IMR-90 (cell line): ENCODE measurements at regions not wholly inside any gene's neighbourhood (a gene's known extent, or its start where the extent isn't known, plus 50 kb on each side); places are given as distances from the start of the nearest gene placed in this dataset.

Source experiments
- ATAC-seq: fragments of 200-7000 bp; cut with Tn5 transposase; 2 replicates; pipeline ENCODE4 v1.9.1; 2020; ENCODE audit warnings: low read depth, mild to moderate bottlenecking, moderate library complexity
- BruUV-seq: library from RNA; stranded (reverse); fragments of 400-500 nt; replicated peaks from 2 replicates; lab custom pipeline; 2021; lab: Mats Ljungman, UMichigan
- CTCF ChIA-PET: fragments of 300-600 bp; formaldehyde crosslinking; extraction: SDS; loops from one replicate; lab custom pipeline; 2021; ENCODE audit warnings: antibody characterized with exemption; lab: Yijun Ruan, JAX
- POLR2A ChIA-PET: fragments of 300-600 bp; sonication (Branson Sonifier 250); formaldehyde crosslinking; loops from one replicate; lab custom pipeline; 2022; ENCODE audit warnings: antibody characterized with exemption; ENCODE audit not compliant: unreplicated experiment; lab: Charles Lee
- DNase-seq: peaks from one replicate; pipeline ENCODE4 v3.0.0; 2013
- H2AFZ ChIP-seq: replicated peaks from 2 replicates; pipeline ENCODE3; 2013; ENCODE audit warnings: low read length, mild to moderate bottlenecking; ENCODE audit not compliant: poor library complexity
- H2AK5ac ChIP-seq: 2 replicates; pipeline ENCODE4 v1.6.1; 2013; ENCODE audit warnings: low read depth, low read length, inconsistent platforms
- H2AK9ac ChIP-seq: replicated peaks from 2 replicates; pipeline ENCODE3; 2013; ENCODE audit warnings: mild to moderate bottlenecking, low read depth, low read length, moderate library complexity; ENCODE audit not compliant: poor library complexity
- H2BK120ac ChIP-seq: 2 replicates; pipeline ENCODE4 v1.6.1; 2013; ENCODE audit warnings: low read depth, low read length, inconsistent platforms
- H2BK15ac ChIP-seq: 3 replicates; pipeline ENCODE4 v1.6.1; 2013; ENCODE audit warnings: low read depth, low read length, inconsistent platforms
- H2BK20ac ChIP-seq: 2 replicates; pipeline ENCODE4 v1.6.1; 2013; ENCODE audit warnings: low read depth, mild to moderate bottlenecking, inconsistent platforms, low read length, moderate library complexity
- H2BK5ac ChIP-seq: 2 replicates; pipeline ENCODE4 v1.6.1; 2013; ENCODE audit warnings: mild to moderate bottlenecking, low read depth, low read length, inconsistent platforms; ENCODE audit not compliant: poor library complexity, severe bottlenecking
- H3K14ac ChIP-seq: replicated peaks from 2 replicates; pipeline ENCODE4 v1.6.1; 2013; ENCODE audit warnings: low read depth, low read length, inconsistent platforms
- H3K18ac ChIP-seq: 2 replicates; pipeline ENCODE4 v1.6.1; 2013; ENCODE audit warnings: low read depth, low read length, control low read depth
- H3K23ac ChIP-seq: 2 replicates; pipeline ENCODE4 v1.6.1; 2013; ENCODE audit warnings: low read depth, low read length, inconsistent platforms
- H3K27ac ChIP-seq: 2 replicates; pipeline ENCODE4 v1.5.1; 2013; ENCODE audit warnings: mild to moderate bottlenecking, control low read depth, low read length; ENCODE audit not compliant: insufficient read depth
- H3K27me3 ChIP-seq: 2 replicates; pipeline ENCODE4 v1.6.1; 2013; ENCODE audit warnings: low read length; ENCODE audit not compliant: control insufficient read depth, insufficient read depth
- H3K36me3 ChIP-seq: 2 replicates; pipeline ENCODE4 v1.6.1; 2013; ENCODE audit warnings: low read length, mixed read lengths; ENCODE audit not compliant: control insufficient read depth, insufficient read depth
- H3K4ac ChIP-seq: 2 replicates; pipeline ENCODE4 v1.6.1; 2013; ENCODE audit warnings: low read depth, low read length, inconsistent platforms
- H3K4me1 ChIP-seq: 2 replicates; pipeline ENCODE4 v1.6.1; 2013; ENCODE audit warnings: low read length, mixed read lengths; ENCODE audit not compliant: control insufficient read depth, insufficient read depth
- H3K4me2 ChIP-seq: 2 replicates; pipeline ENCODE4 v1.6.1; 2013; ENCODE audit warnings: low read depth, mild to moderate bottlenecking, control low read depth, low read length, moderate library complexity
- H3K4me3 ChIP-seq: 2 replicates; pipeline ENCODE4 v1.5.1; 2013; ENCODE audit warnings: low read depth, mild to moderate bottlenecking, control low read depth, low read length, moderate library complexity; ENCODE audit not compliant: insufficient read depth
- H3K56ac ChIP-seq: 2 replicates; pipeline ENCODE4 v1.6.1; 2013; ENCODE audit warnings: low read length, inconsistent platforms; ENCODE audit not compliant: insufficient read depth; ENCODE audit errors: extremely low read depth
- H3K79me1 ChIP-seq, 2 experiments: 2 replicates each; pipeline ENCODE4 v1.6.1; 2013; ENCODE audit warnings: low read length in 2 of 2, inconsistent platforms in 1 of 2, low read depth in 1 of 2
- H3K9ac ChIP-seq: 2 replicates; pipeline ENCODE4 v1.6.1; 2013; ENCODE audit warnings: low read depth, low read length, control low read depth
- H3K9me1 ChIP-seq: 2 replicates; pipeline ENCODE4 v1.6.1; 2013; ENCODE audit warnings: low read length, inconsistent platforms; ENCODE audit not compliant: insufficient read depth
- H3K9me3 ChIP-seq: 2 replicates; pipeline ENCODE4 v1.6.1; 2013; ENCODE audit warnings: low read length; ENCODE audit not compliant: control insufficient read depth, insufficient read depth
- H4K20me1 ChIP-seq: 2 replicates; pipeline ENCODE4 v1.6.1; 2013; ENCODE audit warnings: low read length, inconsistent platforms; ENCODE audit not compliant: insufficient read depth
- H4K5ac ChIP-seq: 2 replicates; pipeline ENCODE4 v1.6.1; 2013; ENCODE audit warnings: mild to moderate bottlenecking, low read depth, low read length, control low read depth
- H4K8ac ChIP-seq, 2 experiments: 2 replicates each; pipeline ENCODE4 v1.6.1; 2013; ENCODE audit warnings: low read depth in 2 of 2, low read length in 2 of 2, control low read depth in 1 of 2, inconsistent platforms in 1 of 2
- H4K91ac ChIP-seq: 2 replicates; pipeline ENCODE4 v1.6.1; 2013; ENCODE audit warnings: low read depth, low read length, inconsistent platforms; ENCODE audit not compliant: insufficient read depth
- BHLHE40 ChIP-seq: fragments of 150-350 bp; IDR thresholded peaks from 2 replicates; pipeline ENCODE4 v1.6.1; 2016; ENCODE audit warnings: mild to moderate bottlenecking, low read depth, low read length
- CEBPB ChIP-seq: IDR thresholded peaks from 2 replicates; pipeline ENCODE4 v1.6.1; 2012; ENCODE audit warnings: low read depth, low read length, improper control_type of control experiment
- CHD1 ChIP-seq: IDR thresholded peaks from 2 replicates; pipeline ENCODE4 v1.6.1; 2012; ENCODE audit warnings: low read depth, low read length, improper control_type of control experiment
- MAFK ChIP-seq: IDR thresholded peaks from 2 replicates; pipeline ENCODE4 v1.6.1; 2012; ENCODE audit warnings: low read depth, low read length, improper control_type of control experiment
- NFE2L2 ChIP-seq: fragments of 150-350 bp; IDR thresholded peaks from 2 replicates; pipeline ENCODE4 v1.6.1; 2016; ENCODE audit warnings: low read depth, mild to moderate bottlenecking, low read length
- SMC3 ChIP-seq: fragments of 150-350 bp; IDR thresholded peaks from 2 replicates; pipeline ENCODE4 v1.6.1; 2016; ENCODE audit warnings: low read depth, mild to moderate bottlenecking, antibody characterized with exemption, low read length, moderate library complexity
- WGBS, 2 experiments: methylation state at CpG; one replicate each; pipeline versions ENCODE4 v1.1.5 to v1.1.7; 2013; ENCODE audit warnings: missing lambda C conversion rate in 2 of 2; ENCODE audit not compliant: insufficient read length in 1 of 2; ENCODE audit errors: extremely low coverage in 2 of 2; 5-methylcytosine and 5-hydroxymethylcytosine counted together
- dilution Hi-C: fragments of 300-500 bp; cut with HindIII; formaldehyde crosslinking; loops from one replicate; pipeline ENCODE4 v1.14.3; 2018; ENCODE audit warnings: low sequenced_read_pairs; ENCODE audit not compliant: unreplicated experiment
- in situ Hi-C: fragments of 300-500 bp; cut with MboI; formaldehyde crosslinking; loops from 3 replicates; pipeline ENCODE4 v1.14.3; 2019; ENCODE audit warnings: low sequenced_read_pairs, inconsistent platforms, mixed read lengths
- intact Hi-C: fragments of 100-400 bp; cut with micrococcal nuclease; formaldehyde crosslinking; loops from 2 replicates; pipeline ENCODE4 v1.10.0; 2022
- TF ChIP-seq, protein P1 (sequence below): fragments of 150-350 bp; IDR thresholded peaks from 2 replicates; pipeline ENCODE4 v1.6.1; 2017; ENCODE audit warnings: mild to moderate bottlenecking, antibody characterized with exemption, low read length, low read depth
- TF ChIP-seq, protein P2 (sequence below): fragments of 150-350 bp; IDR thresholded peaks from 2 replicates; pipeline ENCODE4 v1.6.1; 2016; ENCODE audit warnings: low read depth, mild to moderate bottlenecking, low read length, moderate library complexity, borderline replicate concordance

DNA sequence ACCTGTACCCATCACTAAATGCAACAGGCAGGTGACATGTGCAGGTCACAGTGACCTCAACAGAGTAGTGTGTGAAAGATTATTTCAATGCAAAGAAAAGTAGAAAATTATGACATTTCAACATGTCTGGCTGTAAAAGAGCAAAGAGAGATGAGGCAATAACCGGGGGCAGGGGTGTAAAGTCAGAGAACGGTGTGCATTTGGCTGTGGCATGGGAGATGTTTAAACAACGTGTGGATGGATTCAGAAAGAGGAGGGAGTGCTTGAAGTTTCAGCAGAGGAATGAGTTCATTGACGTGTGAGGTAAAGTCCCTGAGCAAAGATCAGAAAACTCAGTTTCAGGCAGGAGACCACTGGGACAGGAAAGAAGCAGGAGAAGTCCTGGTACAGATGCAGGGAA is 229.7 kb downstream of the BUD13 start:
- no peaks in the 10 kb centered on the region for H3K4me1 ChIP-seq
- no peak overlapping the region for H3K14ac ChIP-seq
- DNase-seq = no peak
- H3K9ac ChIP-seq = no peak overlapping the region
- no peak overlapping the region for H3K4ac ChIP-seq
- no peak overlapping the region for H3K4me2 ChIP-seq
- H3K56ac ChIP-seq = no peak overlapping the region
- WGBS, 2 experiments = 10% methylated on average over 4 of the region's 4 CpGs; no CpG with 5 or more reads in 1 of the 2 experiments
- TF ChIP-seq MAFK = no peak
- no peak for TF ChIP-seq CHD1
- TF ChIP-seq, protein P1, sequence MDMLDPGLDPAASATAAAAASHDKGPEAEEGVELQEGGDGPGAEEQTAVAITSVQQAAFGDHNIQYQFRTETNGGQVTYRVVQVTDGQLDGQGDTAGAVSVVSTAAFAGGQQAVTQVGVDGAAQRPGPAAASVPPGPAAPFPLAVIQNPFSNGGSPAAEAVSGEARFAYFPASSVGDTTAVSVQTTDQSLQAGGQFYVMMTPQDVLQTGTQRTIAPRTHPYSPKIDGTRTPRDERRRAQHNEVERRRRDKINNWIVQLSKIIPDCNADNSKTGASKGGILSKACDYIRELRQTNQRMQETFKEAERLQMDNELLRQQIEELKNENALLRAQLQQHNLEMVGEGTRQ = no peak
- TF ChIP-seq, protein P2, sequence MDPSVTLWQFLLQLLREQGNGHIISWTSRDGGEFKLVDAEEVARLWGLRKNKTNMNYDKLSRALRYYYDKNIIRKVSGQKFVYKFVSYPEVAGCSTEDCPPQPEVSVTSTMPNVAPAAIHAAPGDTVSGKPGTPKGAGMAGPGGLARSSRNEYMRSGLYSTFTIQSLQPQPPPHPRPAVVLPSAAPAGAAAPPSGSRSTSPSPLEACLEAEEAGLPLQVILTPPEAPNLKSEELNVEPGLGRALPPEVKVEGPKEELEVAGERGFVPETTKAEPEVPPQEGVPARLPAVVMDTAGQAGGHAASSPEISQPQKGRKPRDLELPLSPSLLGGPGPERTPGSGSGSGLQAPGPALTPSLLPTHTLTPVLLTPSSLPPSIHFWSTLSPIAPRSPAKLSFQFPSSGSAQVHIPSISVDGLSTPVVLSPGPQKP = no peak
- TF ChIP-seq SMC3 = no peak
- TF ChIP-seq BHLHE40 = no peak
- no peak for TF ChIP-seq NFE2L2
- no peak for TF ChIP-seq CEBPB
- in situ Hi-C loops (no loop called here), dilution Hi-C loops (no loop called here), intact Hi-C loops (no loop called here)
- no peak overlapping the region for H2BK15ac ChIP-seq
- H3K36me3 ChIP-seq = no peaks in the 10 kb centered on the region
- CTCF ChIA-PET = no interaction called here
- H2BK5ac ChIP-seq = no peak overlapping the region
- no peak overlapping the region for H3K23ac ChIP-seq
- H2BK20ac ChIP-seq = no peak overlapping the region
- no peaks in the 10 kb centered on the region for H3K79me1 ChIP-seq
- no peak overlapping the region for H3K18ac ChIP-seq
- no peak overlapping the region for H4K5ac ChIP-seq
- no peak overlapping the region for H4K91ac ChIP-seq
- peaks cover 1% of the 10 kb centered on the region; the same call in 1 of the 2 replicates for H3K27me3 ChIP-seq
- no peaks in the 10 kb centered on the region for H3K9me3 ChIP-seq
- H3K9me1 ChIP-seq = no peaks in the 10 kb centered on the region
- no peak for ATAC-seq
- no peak overlapping the region for H3K4me3 ChIP-seq
- H2AK5ac ChIP-seq = no peak overlapping the region
- H4K20me1 ChIP-seq = no peaks in the 10 kb centered on the region
- no peak overlapping the region for H2AK9ac ChIP-seq
- BruUV-seq = no TSS peak
- no peak overlapping the region for H2AFZ ChIP-seq
- H2BK120ac ChIP-seq = no peak overlapping the region
- POLR2A ChIA-PET = no interaction called here
- H3K27ac ChIP-seq = no peak overlapping the region
- H4K8ac ChIP-seq = no peak overlapping the region
